GM18511 (cell line): ENCODE measurements at regions not wholly inside any gene's neighbourhood (a gene's known extent, or its start where the extent isn't known, plus 50 kb on each side); places are given as distances from the start of the nearest gene placed in this dataset.

ENCODE experiments used
- ATAC-seq: cut with Tn5 transposase; IDR thresholded peaks from one replicate; pipeline ENCODE4 v1.9.1; 2021; ENCODE audit warnings: mild to moderate bottlenecking, moderate library complexity; ENCODE audit not compliant: unreplicated experiment

GRCh38 chr11:80420374-80420773 lies 979.5 kb upstream of the TENM4 start:
- ATAC-seq, result no peak

- no peak for ATAC-seq
These were observed 976.9 kb upstream of the TENM4 start for GRCh38 chr11:80417681-80418080.

GRCh38 chr11:80415580-80415979 lies 974.8 kb upstream of the TENM4 start:
- no peak for ATAC-seq

- no peak for ATAC-seq
These were observed 973.6 kb upstream of the TENM4 start for GRCh38 chr11:80414181-80415165.

- ATAC-seq, result no peak
These were observed 971.8 kb upstream of the TENM4 start for GRCh38 chr11:80412604-80413003.

GRCh38 chr11:80393210-80393609 lies 952.4 kb upstream of the TENM4 start:
- ATAC-seq, result no peak

GRCh38 chr11:80390505-80390904 lies 949.7 kb upstream of the TENM4 start:
- ATAC-seq, result no peak

GRCh38 chr11:80388536-80388935 lies 947.7 kb upstream of the TENM4 start:
- ATAC-seq, result no peak

GRCh38 chr11:80388130-80388529 lies 947.3 kb upstream of the TENM4 start:
- no peak for ATAC-seq

- no peak for ATAC-seq
These were observed 942.8 kb upstream of the TENM4 start for GRCh38 chr11:80383655-80384054.

- ATAC-seq, result no peak
These were observed 938.9 kb upstream of the TENM4 start for GRCh38 chr11:80379620-80380278.

- ATAC-seq, result no peak
These were observed 931.1 kb upstream of the TENM4 start for GRCh38 chr11:80371931-80372330.

- ATAC-seq, result no peak
These were observed 925.1 kb upstream of the TENM4 start for GRCh38 chr11:80365980-80366379.

- no peak for ATAC-seq
These were observed 924.4 kb upstream of the TENM4 start for GRCh38 chr11:80365076-80365725.

- no peak for ATAC-seq
These were observed 921.9 kb upstream of the TENM4 start for GRCh38 chr11:80362563-80363340.

- ATAC-seq, result no peak
These were observed 914.4 kb upstream of the TENM4 start for GRCh38 chr11:80355251-80355650.

GRCh38 chr11:80350541-80350940 lies 909.7 kb upstream of the TENM4 start:
- ATAC-seq, result no peak

- no peak for ATAC-seq
These were observed 909.2 kb upstream of the TENM4 start for GRCh38 chr11:80349997-80350396.

GRCh38 chr11:80346353-80347059 lies 905.7 kb upstream of the TENM4 start:
- no peak for ATAC-seq

- no peak for ATAC-seq
These were observed 902.6 kb upstream of the TENM4 start for GRCh38 chr11:80343436-80343835.
